Mucosa of descending colon (tissue), 3 donors: ENCODE measurements at regions not wholly inside any gene's neighbourhood (a gene's known extent, or its start where the extent isn't known, plus 50 kb on each side); places are given as distances from the start of the nearest gene placed in this dataset.
A peak's percentile ranks its signal among the peaks of the same experiment; 100 is the strongest.

Source experiments
- ATAC-seq: fragments of 200-7000 bp; cut with Tn5 transposase; one replicate; pipeline ENCODE4 v1.9.1; 2020; ENCODE audit warnings: mild to moderate bottlenecking, moderate library complexity
- DNase-seq, 3 donors: peaks; one replicate each; pipeline ENCODE4 v3.0.0-alpha.2; 2020
- H3K36me3 ChIP-seq: fragments of 200-600 bp; one replicate; pipeline ENCODE4 v1.8.0; 2021; ENCODE audit warnings: low read depth, mild to moderate bottlenecking
- H3K4me1 ChIP-seq: fragments of 200-600 bp; one replicate; pipeline ENCODE4 v1.8.0; 2021; ENCODE audit warnings: low read depth, mild to moderate bottlenecking
- H3K4me3 ChIP-seq: fragments of 200-600 bp; one replicate; pipeline ENCODE4 v1.8.0; 2021; ENCODE audit warnings: mild to moderate bottlenecking
- H3K9me3 ChIP-seq: fragments of 200-600 bp; one replicate; pipeline ENCODE4 v1.8.0; 2021; ENCODE audit warnings: mild to moderate bottlenecking
- intact Hi-C, 2 donors: fragments of 100-400 bp; cut with DNase I in 1 of 2; cut with micrococcal nuclease in 1 of 2; formaldehyde crosslinking; loops; one replicate each; pipeline versions ENCODE4 v1.11.0 to v1.11.1; 2022; cut with DNase I, micrococcal nuclease
- TF ChIP-seq, protein P1 (sequence below): fragments of 200-600 bp; IDR thresholded peaks from one replicate; pipeline ENCODE4 v1.8.0; 2022; ENCODE audit warnings: antibody characterized with exemption, mild to moderate bottlenecking
- donor health status: DM: no; HTN: no; CAD: no; lungs with moderate emphysema.
- donor health status: DM: no; HTN: no; CAD: no.
- donor health status: DM: no; HTN: yes; CAD: no.

DNA sequence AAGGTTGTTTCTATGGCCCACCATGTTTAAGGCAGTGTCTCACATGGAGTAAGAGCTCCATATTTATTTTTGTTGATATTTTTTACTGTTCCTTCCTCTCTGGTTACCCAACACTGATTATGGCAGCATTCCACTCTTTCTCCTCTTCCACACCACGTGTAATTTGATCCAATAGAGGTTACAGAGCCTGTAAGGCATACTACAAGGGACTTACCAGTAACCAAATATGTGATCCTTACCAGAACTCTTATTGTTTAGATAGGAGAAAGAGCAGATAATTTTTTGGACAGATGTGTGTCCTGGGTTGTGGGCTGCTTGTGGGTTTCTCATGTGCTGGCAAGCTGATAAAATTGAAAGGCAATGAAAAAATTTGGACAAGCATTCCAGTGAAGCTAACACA is 261.3 kb downstream of the TMEM167A start:
- TF ChIP-seq, protein P1, sequence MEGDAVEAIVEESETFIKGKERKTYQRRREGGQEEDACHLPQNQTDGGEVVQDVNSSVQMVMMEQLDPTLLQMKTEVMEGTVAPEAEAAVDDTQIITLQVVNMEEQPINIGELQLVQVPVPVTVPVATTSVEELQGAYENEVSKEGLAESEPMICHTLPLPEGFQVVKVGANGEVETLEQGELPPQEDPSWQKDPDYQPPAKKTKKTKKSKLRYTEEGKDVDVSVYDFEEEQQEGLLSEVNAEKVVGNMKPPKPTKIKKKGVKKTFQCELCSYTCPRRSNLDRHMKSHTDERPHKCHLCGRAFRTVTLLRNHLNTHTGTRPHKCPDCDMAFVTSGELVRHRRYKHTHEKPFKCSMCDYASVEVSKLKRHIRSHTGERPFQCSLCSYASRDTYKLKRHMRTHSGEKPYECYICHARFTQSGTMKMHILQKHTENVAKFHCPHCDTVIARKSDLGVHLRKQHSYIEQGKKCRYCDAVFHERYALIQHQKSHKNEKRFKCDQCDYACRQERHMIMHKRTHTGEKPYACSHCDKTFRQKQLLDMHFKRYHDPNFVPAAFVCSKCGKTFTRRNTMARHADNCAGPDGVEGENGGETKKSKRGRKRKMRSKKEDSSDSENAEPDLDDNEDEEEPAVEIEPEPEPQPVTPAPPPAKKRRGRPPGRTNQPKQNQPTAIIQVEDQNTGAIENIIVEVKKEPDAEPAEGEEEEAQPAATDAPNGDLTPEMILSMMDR = no peak
- no peaks in the 10 kb centered on the region for H3K36me3 ChIP-seq
- H3K4me3 ChIP-seq = no peak overlapping the region
- intact Hi-C loops = no loop called here
- H3K4me1 ChIP-seq = no peaks in the 10 kb centered on the region
- DNase-seq = no peak
- H3K9me3 ChIP-seq = no peaks in the 10 kb centered on the region
- ATAC-seq = no peak

DNA sequence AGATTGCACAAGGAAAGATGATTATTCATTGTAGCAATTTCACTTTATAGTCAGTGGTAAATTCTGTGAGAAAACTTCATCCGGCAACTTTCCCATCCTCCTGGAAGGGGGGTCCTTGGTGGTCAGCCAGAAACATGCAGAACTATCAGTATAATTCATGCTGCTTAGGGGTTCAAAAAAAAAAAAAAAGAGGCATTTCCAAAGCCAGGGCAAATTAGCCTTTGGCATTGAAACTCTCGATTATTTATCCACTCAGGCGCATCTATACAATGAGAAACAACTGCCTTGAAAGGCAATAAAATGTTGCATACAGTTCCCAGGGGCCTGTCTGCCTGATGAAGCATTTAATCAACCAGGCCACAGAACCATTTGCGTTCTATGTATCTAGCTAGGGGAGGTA is 263.3 kb downstream of the TMEM167A start:
- ATAC-seq = no peak
- intact Hi-C loops = no loop called here
- TF ChIP-seq, protein P1 = no peak

DNA sequence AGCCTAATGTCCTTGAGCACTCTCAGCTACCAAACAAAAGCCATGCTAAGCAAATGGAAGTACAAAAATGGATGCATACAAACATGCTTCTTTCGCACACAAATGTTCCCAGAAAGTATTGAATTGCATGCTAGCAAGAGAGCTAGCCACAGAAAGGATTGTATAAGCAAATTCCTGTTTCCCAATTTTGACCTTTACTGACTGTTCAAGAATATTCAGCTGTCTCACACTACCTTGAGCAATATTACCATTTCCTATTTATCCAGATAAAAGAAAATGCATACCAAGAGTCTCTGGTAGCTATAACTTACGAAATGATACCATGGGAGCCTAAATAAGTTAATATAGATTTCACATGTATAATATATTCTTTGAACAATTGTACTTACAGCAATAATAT is 264.6 kb downstream of the TMEM167A start:
- Histone ChIP-seq H3K4me3 (no peak overlapping the region), H3K4me1 (no peaks in the 10 kb centered on the region), H3K36me3 (no peaks in the 10 kb centered on the region), H3K9me3 (no peaks in the 10 kb centered on the region)
- no peak for DNase-seq
- no peak for ATAC-seq
- TF ChIP-seq, protein P1 = no peak
- intact Hi-C loops = no loop called here

More for the DNA sequence above, 263.3 kb downstream of the TMEM167A start:
- H3K36me3 ChIP-seq = no peaks in the 10 kb centered on the region
- H3K4me1 ChIP-seq = no peaks in the 10 kb centered on the region
- H3K9me3 ChIP-seq = no peaks in the 10 kb centered on the region
- no peak overlapping the region for H3K4me3 ChIP-seq
- DNase-seq = no peak

DNA sequence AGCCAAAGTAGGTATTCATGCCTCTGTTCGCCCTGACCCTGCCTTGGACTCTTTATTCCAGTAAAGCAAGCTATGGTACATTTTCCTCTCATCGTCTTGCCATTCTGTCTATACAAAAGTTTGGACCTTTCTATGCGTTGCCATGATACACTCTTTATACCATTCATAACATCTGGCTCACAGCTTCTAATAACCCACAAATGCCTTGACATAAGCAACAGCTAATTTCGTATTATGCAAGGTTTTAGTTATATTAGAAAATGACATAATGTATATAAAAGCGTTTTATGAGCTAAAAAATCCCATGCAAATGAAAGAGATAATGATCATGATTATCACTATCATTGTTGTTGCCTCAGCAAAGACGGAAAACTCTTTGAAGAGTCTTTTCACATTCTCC is 265.7 kb downstream of the TMEM167A start:
- ATAC-seq = no peak
- no peaks in the 10 kb centered on the region for H3K4me1 ChIP-seq
- H3K9me3 ChIP-seq = no peaks in the 10 kb centered on the region
- no peak for DNase-seq
- no peaks in the 10 kb centered on the region for H3K36me3 ChIP-seq
- TF ChIP-seq, protein P1 = no peak
- H3K4me3 ChIP-seq = no peak overlapping the region
- intact Hi-C loops = no loop called here

DNA sequence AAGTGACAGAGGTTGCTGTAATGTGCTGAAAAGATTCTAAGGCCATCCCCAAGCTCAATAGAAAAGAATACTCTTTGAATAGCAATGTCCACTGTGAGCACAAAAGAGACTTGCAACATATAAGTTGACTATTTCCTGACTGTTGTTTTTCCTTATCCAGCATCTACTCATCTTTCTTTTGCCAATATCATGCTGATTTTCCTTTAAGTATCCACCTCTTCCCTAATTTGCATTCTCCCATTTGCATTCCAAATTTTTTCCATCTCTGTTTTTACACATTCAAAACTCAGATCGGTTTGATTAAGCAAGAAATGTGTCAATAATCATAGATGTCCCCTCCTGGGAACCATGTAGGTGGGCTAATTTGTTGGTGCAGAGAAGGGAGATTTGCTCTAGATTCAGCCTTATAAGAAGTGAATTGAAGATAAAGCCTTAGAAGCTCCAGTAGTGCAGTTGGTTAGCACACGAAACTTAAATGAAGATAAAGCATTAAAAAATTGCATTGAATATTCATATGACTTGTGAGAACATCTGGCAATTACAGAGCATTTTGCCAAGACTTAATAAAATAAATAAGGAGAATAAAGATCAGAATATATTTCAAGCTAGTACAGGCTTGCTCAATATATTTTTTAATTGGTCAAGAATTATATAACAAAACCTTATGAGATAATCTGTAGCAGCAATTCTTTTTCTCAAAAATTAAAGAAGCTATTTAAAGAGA is 267.6 kb downstream of the TMEM167A start:
- no peaks in the 10 kb centered on the region for H3K4me1 ChIP-seq
- TF ChIP-seq, protein P1 = no peak
- intact Hi-C loops = no loop called here
- DNase-seq (no peak), ATAC-seq (no peak)
- H3K4me3 ChIP-seq = no peak overlapping the region
- no peaks in the 10 kb centered on the region for H3K36me3 ChIP-seq
- H3K9me3 ChIP-seq = no peaks in the 10 kb centered on the region

DNA sequence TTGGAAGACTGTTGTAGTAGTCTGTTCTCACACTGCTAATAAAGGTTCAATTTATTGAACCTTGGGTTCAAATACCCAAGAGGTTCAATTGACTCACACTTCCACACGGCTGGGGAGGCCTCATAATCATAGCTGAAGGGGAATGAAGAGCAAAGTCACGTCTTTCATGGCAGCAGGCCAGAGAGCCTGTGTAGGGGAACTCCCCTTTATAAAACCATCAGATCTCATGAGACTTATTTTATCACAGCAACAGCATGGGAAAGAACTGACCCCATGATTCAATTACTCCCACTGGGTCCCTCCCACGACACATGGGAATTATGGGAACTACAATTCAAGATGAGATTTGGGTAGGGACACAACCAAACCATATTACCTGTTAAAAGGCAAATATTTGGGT is 268.2 kb downstream of the TMEM167A start:
- no peak for ATAC-seq
- H3K36me3 ChIP-seq = no peaks in the 10 kb centered on the region
- no peaks in the 10 kb centered on the region for H3K9me3 ChIP-seq
- DNase-seq = peak in 1 of 3 donors; percentile 4
- no peaks in the 10 kb centered on the region for H3K4me1 ChIP-seq
- H3K4me3 ChIP-seq = no peak overlapping the region
- TF ChIP-seq, protein P1 = no peak
- intact Hi-C loops = no loop called here
